HepG2 (cell line): ENCODE measurements at regions not wholly inside any gene's neighbourhood (a gene's known extent, or its start where the extent isn't known, plus 50 kb on each side); places are given as distances from the start of the nearest gene placed in this dataset.

Experiments used
- ATAC-seq: fragments of 200-7000 bp; cut with Tn5 transposase; 3 replicates; pipeline ENCODE4 v1.9.1; 2020; ENCODE audit warnings: mild to moderate bottlenecking, moderate library complexity
- BruUV-seq: library from RNA; stranded (reverse); fragments of 400-500 nt; replicated peaks from 2 replicates; lab custom pipeline; 2021; lab: Mats Ljungman, UMichigan
- CTCF ChIA-PET: fragments of 300-600 bp; formaldehyde crosslinking; extraction: SDS; loops from one replicate; lab custom pipeline; 2021; ENCODE audit warnings: low total read pairs, inconsistent platforms, low intra/inter-chr PET ratio; lab: Yijun Ruan, JAX
- POLR2A ChIA-PET: fragments of 350-600 bp; sonication (Branson Sonifier 250); formaldehyde crosslinking; loops from one replicate; lab custom pipeline; 2020; ENCODE audit warnings: antibody characterized with exemption, inconsistent platforms; lab: Yijun Ruan, JAX
- DNase-seq: peaks from one replicate; pipeline ENCODE4 v3.0.0-alpha.2; 2015; ENCODE audit warnings: low spot score
- FAIRE-seq: peaks from 3 replicates; lab custom pipeline; 2011; peaks lifted over from hg19 to GRCh38; lab: Jason Lieb, UNC
- H2AFZ ChIP-seq: one replicate; pipeline ENCODE4 v1.6.1; 2011; ENCODE audit warnings: low read length, inconsistent platforms
- H3K27ac ChIP-seq: fragments of 300-600 bp; 3 replicates; pipeline ENCODE4 v1.8.0; 2011; ENCODE audit warnings: mixed run types, mild to moderate bottlenecking, mixed read lengths, low read length, inconsistent platforms; ENCODE audit not compliant: insufficient read depth; ENCODE audit errors: extremely low read length
- H3K27me3 ChIP-seq, 2 experiments: fragments of 200-600 bp in 1 of 2; 2 replicates in 1 of 2; 3 replicates in 1 of 2; pipeline versions ENCODE4 v1.6.0 to v1.8.0; 2011; ENCODE audit warnings: low read length in 2 of 2, mild to moderate bottlenecking in 2 of 2, moderate library complexity in 2 of 2, inconsistent platforms in 1 of 2; ENCODE audit not compliant: insufficient read depth in 2 of 2, control insufficient read depth in 1 of 2
- H3K36me3 ChIP-seq, 2 experiments: fragments of 200-600 bp in 1 of 2; replicated peaks in 1 of 2; 2 replicates in 1 of 2; 3 replicates in 1 of 2; pipeline versions ENCODE4 v1.5.1 to v1.8.0; 2011; ENCODE audit warnings: low read length in 2 of 2, inconsistent platforms in 1 of 2; ENCODE audit not compliant: insufficient read depth in 2 of 2, control insufficient read depth in 1 of 2
- H3K4me1 ChIP-seq: 2 replicates; pipeline ENCODE4 v1.5.1; 2012; ENCODE audit warnings: low read length, inconsistent platforms; ENCODE audit not compliant: insufficient read depth
- H3K4me2 ChIP-seq: 2 replicates; pipeline ENCODE4 v1.6.0; 2011; ENCODE audit warnings: low read depth, low read length, inconsistent platforms
- H3K4me3 ChIP-seq, 3 experiments: fragments of 200-600 bp in 1 of 3; sonication (generic), shearing (Covaris generic) in 1 of 3; replicated peaks in 1 of 3; 2 replicates each; pipeline ENCODE4 v1.5.1; 2011 to 2016; ENCODE audit warnings: low read length in 3 of 3, inconsistent platforms in 2 of 3, low read depth in 2 of 3, mild to moderate bottlenecking in 2 of 3, control low read depth in 1 of 3, mixed read lengths in 1 of 3; ENCODE audit not compliant: insufficient read depth in 1 of 3
- H3K79me2 ChIP-seq: one replicate; pipeline ENCODE4 v1.6.1; 2011; ENCODE audit warnings: low read length, inconsistent platforms; ENCODE audit not compliant: insufficient read depth
- H3K9ac ChIP-seq: 2 replicates; pipeline ENCODE4 v1.6.0; 2011; ENCODE audit warnings: mild to moderate bottlenecking, low read depth, low read length, inconsistent platforms; ENCODE audit not compliant: insufficient read depth
- H3K9me3 ChIP-seq: 2 replicates; pipeline ENCODE4 v1.5.1; 2012; ENCODE audit warnings: mild to moderate bottlenecking, low read length
- H4K20me1 ChIP-seq: 2 replicates; pipeline ENCODE4 v1.6.0; 2011; ENCODE audit warnings: inconsistent platforms, mild to moderate bottlenecking, low read length, moderate library complexity; ENCODE audit not compliant: insufficient read depth
- ADNP ChIP-seq: sonication (generic); formaldehyde crosslinking; IDR thresholded peaks from 2 replicates; pipeline ENCODE4 v1.4.0; 2020; ENCODE audit warnings: missing genetic modification reagents
- AGO1 ChIP-seq: fragments of 200-400 bp; formaldehyde crosslinking; IDR thresholded peaks from 2 replicates; pipeline ENCODE4 v1.6.1; 2017; ENCODE audit warnings: mild to moderate bottlenecking, low read depth, low read length, moderate library complexity; ENCODE audit not compliant: poor library complexity, severe bottlenecking
- CREB1 ChIP-seq, 2 experiments: fragments of 450-650 bp in 1 of 2; IDR thresholded peaks; 2 replicates each; pipeline ENCODE4 v1.6.1; 2016 to 2017; ENCODE audit warnings: control low read depth in 1 of 2, mild to moderate bottlenecking in 1 of 2, missing compliant biosample characterization in 1 of 2, missing genetic modification characterization in 1 of 2
- CSRNP1 ChIP-seq: sonication (generic); formaldehyde crosslinking; IDR thresholded peaks from 2 replicates; pipeline ENCODE4 v1.8.1; 2023; ENCODE audit warnings: mild to moderate bottlenecking, missing genetic modification reagents
- KLF12 ChIP-seq: sonication (generic); formaldehyde crosslinking; IDR thresholded peaks from 2 replicates; pipeline ENCODE4 v1.4.0; 2020; ENCODE audit warnings: missing genetic modification reagents, borderline replicate concordance
- MIER2 ChIP-seq: IDR thresholded peaks from 2 replicates; pipeline ENCODE4 v1.6.1; 2016; ENCODE audit warnings: missing biosample characterization, missing genetic modification reagents
- POLR2G ChIP-seq: fragments of 200-400 bp; formaldehyde crosslinking; IDR thresholded peaks from 2 replicates; pipeline ENCODE4 v1.6.1; 2018; ENCODE audit warnings: mild to moderate bottlenecking, low read depth, low read length, moderate library complexity
- SMYD3 ChIP-seq: sonication (generic); formaldehyde crosslinking; IDR thresholded peaks from 2 replicates; pipeline ENCODE4 v1.8.1; 2023; ENCODE audit warnings: mild to moderate bottlenecking, missing genetic modification reagents
- SP140L ChIP-seq: sonication (generic); formaldehyde crosslinking; IDR thresholded peaks from 2 replicates; pipeline ENCODE4 v1.4.0; 2020; ENCODE audit warnings: missing genetic modification reagents, borderline replicate concordance
- TEAD2 ChIP-seq: sonication (generic); formaldehyde crosslinking; IDR thresholded peaks from 2 replicates; pipeline ENCODE4 v1.9.0; 2021; ENCODE audit warnings: missing genetic modification reagents
- TOE1 ChIP-seq: sonication (generic); formaldehyde crosslinking; IDR thresholded peaks from 2 replicates; pipeline ENCODE4 v1.4.0; 2020; ENCODE audit warnings: mild to moderate bottlenecking, missing genetic modification reagents
- ZFX ChIP-seq: sonication (generic); formaldehyde crosslinking; IDR thresholded peaks from 2 replicates; pipeline ENCODE4 v1.4.0; 2020; ENCODE audit warnings: mild to moderate bottlenecking, low read depth, missing genetic modification reagents, moderate library complexity
- ZNF3 ChIP-seq: IDR thresholded peaks from 2 replicates; pipeline ENCODE4 v1.7.0; 2017; ENCODE audit warnings: inconsistent platforms
- ZNF556 ChIP-seq: sonication (generic); formaldehyde crosslinking; IDR thresholded peaks from 2 replicates; pipeline ENCODE4 v1.4.0; 2020; ENCODE audit warnings: mild to moderate bottlenecking, missing genetic modification reagents, borderline replicate concordance
- ZNF746 ChIP-seq: sonication (generic); formaldehyde crosslinking; IDR thresholded peaks from 2 replicates; pipeline ENCODE4 v1.8.0; 2022; ENCODE audit warnings: mild to moderate bottlenecking, missing genetic modification reagents
- ZNF83 ChIP-seq: sonication (generic); formaldehyde crosslinking; IDR thresholded peaks from 2 replicates; pipeline ENCODE4 v1.4.0; 2020; ENCODE audit warnings: missing genetic modification reagents, mild to moderate bottlenecking, borderline replicate concordance
- WGBS: methylation state at CpG from one replicate; pipeline ENCODE4 v1.1.6; 2017; ENCODE audit warnings: low lambda C conversion rate; 5-methylcytosine and 5-hydroxymethylcytosine counted together
- in situ Hi-C: cut with HindIII; loops from 2 replicates; pipeline ENCODE4 v1.10.0; 2017; ENCODE audit warnings: low pct_unique_long_range_greater_than_20kb; ENCODE audit not compliant: extremely low pct_ligation_motif_present
- intact Hi-C: fragments of 100-400 bp; cut with micrococcal nuclease; formaldehyde crosslinking; loops from one replicate; pipeline ENCODE4 v1.10.0; 2022; ENCODE audit not compliant: unreplicated experiment
- TF ChIP-seq, protein P1 (sequence below): IDR thresholded peaks from 2 replicates; pipeline ENCODE4 v1.6.1; 2012; ENCODE audit warnings: low read depth, low read length, improper control_type of control experiment

DNA sequence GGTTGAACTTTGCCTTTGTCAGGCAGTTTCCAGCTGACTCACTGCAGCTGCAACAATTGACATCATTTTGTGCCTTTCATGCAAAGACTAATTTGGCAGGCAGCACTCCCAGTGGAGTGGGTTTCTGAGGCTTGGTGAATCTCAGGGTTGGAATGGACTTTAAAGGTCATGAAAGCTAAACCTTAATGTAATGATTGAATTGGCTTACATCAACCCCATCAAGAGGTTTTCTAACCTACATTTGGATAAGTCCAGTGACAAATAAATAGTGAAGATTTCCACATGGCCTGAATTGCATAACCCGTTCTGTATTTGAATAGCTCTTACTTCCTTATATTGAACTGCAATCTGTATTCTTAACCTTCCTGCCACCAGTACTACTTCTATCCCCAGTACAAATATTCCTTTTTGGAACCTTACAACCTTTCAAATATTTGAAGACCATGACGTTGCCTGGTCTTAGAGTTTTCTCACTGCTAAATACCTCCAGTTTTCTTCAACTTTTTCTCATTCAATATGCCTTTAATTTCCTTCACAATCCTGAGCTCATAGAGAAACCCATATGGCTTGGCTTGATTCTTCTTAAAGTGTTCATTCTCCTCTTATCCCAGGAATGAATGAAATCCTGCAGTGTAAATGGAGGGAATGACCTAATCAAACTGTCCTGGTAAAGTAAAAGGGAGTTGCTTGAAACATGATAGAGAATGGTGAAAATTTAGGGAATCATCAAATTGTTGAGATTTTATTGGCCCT, 168.1 kb upstream of the NOVA1 start:
- Histone ChIP-seq H3K4me3 (no peak overlapping the region), H3K36me3 (no peaks in the 10 kb centered on the region), H3K9ac (no peak overlapping the region), H3K27me3 (no peaks in the 10 kb centered on the region), H3K4me2 (no peak overlapping the region), H3K27ac (no peak overlapping the region), H3K4me1 (no peaks in the 10 kb centered on the region)
- no peak for ATAC-seq
- intact Hi-C loops (no loop called here), in situ Hi-C loops (no loop called here)
- no peak for DNase-seq
- WGBS: 0% methylated on average over 2 of the region's 2 CpGs
- no TSS peak for BruUV-seq
- CTCF ChIA-PET: no interaction called here
- POLR2A ChIA-PET: no interaction called here
- TF ChIP-seq CREB1 (IDR thresholded peaks at IDR 0.05): 0 out of 2 replicates have a peak, but pooled peaks have one; percentile 9
- TF ChIP-seq CREB1 (CRISPR knock-in tag; IDR thresholded peaks at IDR 0.05): no peak
- TF ChIP-seq SMYD3 (CRISPR knock-in tag): no peak
- TF ChIP-seq ZNF556: no peak
- TF ChIP-seq MIER2: no peak
- TF ChIP-seq, all 625 proteins: peak for 1
- Histone ChIP-seq H3K9me3 (peaks cover 86% of the 10 kb centered on the region), H3K79me2 (no peaks in the 10 kb centered on the region), H2AFZ (no peak overlapping the region), H4K20me1 (no peaks in the 10 kb centered on the region)
- no peak for FAIRE-seq

DNA sequence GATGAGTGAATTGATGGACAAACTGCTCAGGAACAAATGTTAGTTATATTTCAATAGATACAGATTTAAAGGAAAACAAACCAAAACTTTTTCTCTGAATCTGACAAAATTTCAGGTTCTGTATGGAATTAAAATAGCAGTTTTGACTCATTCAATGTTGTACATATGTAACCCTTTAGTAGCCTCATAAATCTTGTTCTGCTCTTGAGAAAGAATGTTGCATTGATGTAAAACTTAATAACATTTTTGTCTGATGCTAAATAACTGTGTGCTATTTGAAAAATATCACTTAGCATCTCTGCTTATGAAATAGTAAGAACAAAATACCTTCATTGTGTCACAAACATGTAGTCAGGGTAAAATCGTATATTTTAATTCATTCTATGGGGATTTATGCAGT, 168.9 kb upstream of the NOVA1 start:
- ChIA-PET CTCF (no interaction called here), POLR2A (no interaction called here)
- Histone ChIP-seq H3K4me2 (no peak overlapping the region), H3K36me3 (no peaks in the 10 kb centered on the region), H3K4me3 (no peak overlapping the region), H3K27ac (no peak overlapping the region), H3K4me1 (no peaks in the 10 kb centered on the region), H3K9ac (no peak overlapping the region), H3K27me3 (no peaks in the 10 kb centered on the region), H4K20me1 (no peaks in the 10 kb centered on the region), H3K9me3 (peaks cover 85% of the 10 kb centered on the region), H2AFZ (no peak overlapping the region), H3K79me2 (no peaks in the 10 kb centered on the region)
- FAIRE-seq: no peak
- intact Hi-C loops: no loop called here
- WGBS: 1% methylated on average over 1 of the region's 1 CpG
- BruUV-seq: no TSS peak
- no peak for ATAC-seq
- in situ Hi-C loops: no loop called here
- DNase-seq: no peak
- TF ChIP-seq ZNF746: no peak
- no peak for TF ChIP-seq ZFX
- TF ChIP-seq KLF12 (CRISPR knock-in tag): no peak
- no peak for TF ChIP-seq TOE1 (CRISPR knock-in tag)
- TF ChIP-seq, protein P1, sequence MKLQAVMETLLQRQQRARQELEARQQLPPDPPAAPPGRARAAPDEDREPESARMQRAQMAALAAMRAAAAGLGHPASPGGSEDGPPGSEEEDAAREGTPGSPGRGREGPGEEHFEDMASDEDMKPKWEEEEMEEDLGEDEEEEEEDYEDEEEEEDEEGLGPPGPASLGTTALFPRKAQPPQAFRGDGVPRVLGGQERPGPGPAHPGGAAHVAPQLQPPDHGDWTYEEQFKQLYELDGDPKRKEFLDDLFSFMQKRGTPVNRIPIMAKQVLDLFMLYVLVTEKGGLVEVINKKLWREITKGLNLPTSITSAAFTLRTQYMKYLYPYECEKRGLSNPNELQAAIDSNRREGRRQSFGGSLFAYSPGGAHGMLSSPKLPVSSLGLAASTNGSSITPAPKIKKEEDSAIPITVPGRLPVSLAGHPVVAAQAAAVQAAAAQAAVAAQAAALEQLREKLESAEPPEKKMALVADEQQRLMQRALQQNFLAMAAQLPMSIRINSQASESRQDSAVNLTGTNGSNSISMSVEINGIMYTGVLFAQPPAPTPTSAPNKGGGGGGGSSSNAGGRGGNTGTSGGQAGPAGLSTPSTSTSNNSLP: no peak
- no peak for TF ChIP-seq TEAD2 (CRISPR knock-in tag)
- no peak for TF ChIP-seq ADNP (CRISPR knock-in tag)
- no peak for TF ChIP-seq AGO1
- no peak for TF ChIP-seq POLR2G
- TF ChIP-seq ZNF3: no peak
- no peak for TF ChIP-seq SP140L (CRISPR knock-in tag)
- TF ChIP-seq CSRNP1: no peak
- TF ChIP-seq ZNF83 (CRISPR knock-in tag): no peak
